HG02763 (cell line): ENCODE measurements at regions not wholly inside any gene's neighbourhood (a gene's known extent, or its start where the extent isn't known, plus 50 kb on each side); places are given as distances from the start of the nearest gene placed in this dataset.
"Not testable (repeated sequence)": the region's sequence is repeated elsewhere in the genome, so short reads cannot be mapped to it uniquely, and the experiment has no call there.

Source experiments
- ATAC-seq: cut with Tn5 transposase; IDR thresholded peaks from one replicate; pipeline ENCODE4 v1.9.1; 2021; ENCODE audit warnings: mild to moderate bottlenecking, moderate library complexity; ENCODE audit not compliant: unreplicated experiment

DNA sequence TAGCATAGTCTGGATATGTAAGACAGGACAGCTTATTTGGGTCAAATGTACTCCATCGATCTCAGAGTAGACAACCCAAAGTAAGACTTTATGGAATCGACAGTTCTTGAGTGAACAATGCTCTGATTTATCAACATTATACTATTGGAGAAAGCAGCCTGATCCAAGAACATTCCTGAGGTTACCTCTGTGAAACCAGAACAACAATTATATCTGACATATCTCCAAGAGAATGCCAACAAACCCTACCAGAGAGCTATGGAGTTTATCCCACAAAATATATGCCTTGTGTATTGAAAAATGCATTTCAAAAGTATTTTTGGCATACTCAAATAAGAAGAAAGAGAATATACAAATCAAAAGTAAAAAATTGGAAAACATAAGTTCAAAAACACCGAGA, 1985.9 kb downstream of the EFNA5 start:
- ATAC-seq = no peak

DNA sequence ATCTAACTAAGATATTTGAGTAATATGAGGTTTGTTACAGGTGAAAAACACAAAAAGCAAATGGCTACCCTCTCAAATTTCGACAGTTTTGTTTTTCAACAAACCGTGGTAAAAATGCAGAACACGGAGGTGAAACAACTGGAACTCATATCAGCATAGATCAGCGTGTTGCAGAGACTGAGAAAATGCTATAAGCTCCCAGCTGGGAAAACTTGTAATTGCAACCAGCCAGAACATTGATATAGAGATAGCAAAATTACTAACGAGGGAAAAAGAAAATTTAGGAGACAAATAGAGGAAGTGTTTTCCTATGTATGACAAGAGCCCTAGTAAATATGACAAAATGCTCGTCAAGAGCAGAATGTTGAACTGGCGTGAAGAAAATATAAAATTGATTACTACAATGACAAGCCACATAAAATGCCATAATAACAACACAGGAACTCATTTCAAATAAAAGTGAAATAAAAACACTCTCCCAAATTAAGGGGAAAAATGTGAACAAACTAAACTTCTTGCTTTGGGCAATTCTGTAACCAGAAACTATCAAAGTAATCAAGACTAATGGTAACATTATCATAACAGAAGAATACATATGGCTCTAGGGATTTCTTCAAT, 1989.8 kb downstream of the EFNA5 start:
- no peak for ATAC-seq

DNA sequence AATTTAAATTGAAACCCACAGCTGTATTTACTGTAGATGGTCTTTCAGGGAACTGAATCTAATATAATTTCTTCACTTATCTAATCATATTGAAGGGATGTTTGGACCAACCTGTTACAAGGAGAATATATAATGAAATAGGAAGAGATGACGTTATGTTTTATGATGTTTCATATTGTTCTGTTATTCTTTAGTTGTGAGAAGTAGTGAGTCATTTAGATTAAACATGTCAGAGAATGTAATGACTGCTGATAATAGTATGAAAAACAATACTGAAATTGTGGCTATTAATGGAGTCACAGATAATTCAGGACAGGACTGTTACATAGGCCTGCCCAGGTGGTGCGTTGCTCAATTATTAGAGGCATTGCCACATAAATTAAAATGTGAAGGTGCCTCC, 1993.4 kb downstream of the EFNA5 start:
- ATAC-seq = no peak

DNA sequence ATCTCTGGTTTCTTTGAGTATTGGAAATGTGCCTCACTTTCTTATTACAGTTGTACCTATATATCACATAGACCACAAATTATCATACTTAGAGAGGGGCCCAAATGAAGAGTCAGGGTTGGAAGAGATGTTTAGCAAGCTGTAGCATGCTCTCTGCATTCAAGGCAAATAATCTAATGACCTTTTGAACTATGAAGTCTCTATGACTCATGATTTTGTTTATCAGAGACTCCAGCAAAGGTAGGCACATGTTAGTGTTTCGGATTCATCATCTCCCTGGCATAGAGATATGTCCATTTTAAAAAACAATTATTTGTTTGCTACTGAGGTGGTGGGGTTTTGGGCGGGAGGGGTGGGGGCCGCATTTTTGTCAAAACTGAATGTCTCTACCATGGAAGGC, 2000.1 kb downstream of the EFNA5 start:
- no peak for ATAC-seq

DNA sequence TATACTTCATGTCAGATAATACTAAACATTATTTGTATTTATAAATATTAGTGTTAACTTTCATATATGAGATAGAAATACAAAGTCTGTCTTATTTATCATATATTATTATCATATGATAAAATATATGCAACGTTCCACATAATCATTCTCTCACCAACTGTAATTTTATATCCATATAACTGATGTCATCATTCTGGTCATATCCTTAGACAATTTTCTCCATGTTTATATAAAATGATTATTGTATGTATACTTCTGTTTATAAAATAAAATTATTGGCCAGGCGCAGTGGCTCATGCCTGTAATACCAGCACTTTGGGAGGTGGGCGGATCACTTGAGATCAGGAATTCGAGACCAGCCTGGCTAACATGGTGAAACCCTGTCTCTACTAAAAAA, 2007.1 kb downstream of the EFNA5 start:
- no peak for ATAC-seq

DNA sequence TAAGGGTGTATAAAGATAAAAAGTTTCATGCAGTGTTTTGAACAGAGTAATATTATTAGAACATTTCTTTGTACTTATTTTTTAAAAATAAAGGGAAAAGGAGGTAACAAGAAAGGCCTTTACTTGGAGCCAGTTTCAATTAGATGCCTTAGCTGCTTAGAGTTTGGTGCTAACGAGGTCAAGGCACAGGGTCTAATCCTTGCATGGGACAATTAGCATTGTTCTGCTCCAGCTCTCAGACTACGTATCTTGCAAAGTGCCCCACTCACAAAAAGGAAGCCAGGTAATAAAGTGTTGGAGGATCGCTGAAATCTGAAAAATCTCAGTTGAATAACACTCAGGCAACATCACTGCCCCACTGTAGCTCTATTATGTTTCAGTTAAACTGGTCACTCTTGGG, 2011.3 kb downstream of the EFNA5 start:
- no peak for ATAC-seq

DNA sequence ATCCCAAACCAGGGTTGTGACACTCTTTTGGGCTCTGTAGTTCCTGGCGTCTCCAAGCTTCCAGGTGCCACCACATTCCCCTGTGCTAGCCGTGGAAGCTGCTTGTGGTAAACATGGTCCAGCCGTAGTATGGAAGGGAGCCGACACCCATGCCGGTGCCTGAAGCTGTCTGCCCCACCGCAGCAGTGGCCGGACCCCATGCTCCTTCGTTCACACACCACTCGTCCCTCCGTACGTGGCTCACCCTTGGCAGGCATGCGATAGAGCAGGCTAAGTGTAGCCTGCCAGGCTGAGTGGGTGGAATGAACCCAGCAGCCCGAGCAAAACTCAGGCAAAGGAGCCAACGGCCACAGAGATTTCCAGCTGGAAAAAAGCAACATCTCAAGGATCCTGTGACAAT, 2030.4 kb downstream of the EFNA5 start:
- ATAC-seq = no peak

DNA sequence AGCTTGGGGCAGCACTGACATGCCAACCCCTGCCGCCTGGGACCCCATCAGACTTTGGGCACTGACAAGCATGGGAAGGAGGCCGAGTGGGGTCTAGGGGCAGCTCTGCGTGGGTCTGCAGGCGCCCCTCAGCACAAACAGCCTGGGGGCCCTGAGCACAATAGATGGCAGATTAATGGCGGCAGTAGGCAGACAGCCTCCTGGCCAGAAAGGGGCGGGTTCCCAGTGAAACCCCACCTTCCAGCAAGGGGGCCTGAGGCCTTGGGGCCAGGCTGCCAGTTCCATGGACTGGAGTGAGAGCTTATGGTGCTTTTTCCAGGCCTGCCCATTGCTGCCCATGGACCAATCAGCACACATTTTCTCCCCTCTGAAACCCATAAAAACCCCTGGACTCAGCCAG, 2031.2 kb downstream of the EFNA5 start:
- ATAC-seq = no peak

DNA sequence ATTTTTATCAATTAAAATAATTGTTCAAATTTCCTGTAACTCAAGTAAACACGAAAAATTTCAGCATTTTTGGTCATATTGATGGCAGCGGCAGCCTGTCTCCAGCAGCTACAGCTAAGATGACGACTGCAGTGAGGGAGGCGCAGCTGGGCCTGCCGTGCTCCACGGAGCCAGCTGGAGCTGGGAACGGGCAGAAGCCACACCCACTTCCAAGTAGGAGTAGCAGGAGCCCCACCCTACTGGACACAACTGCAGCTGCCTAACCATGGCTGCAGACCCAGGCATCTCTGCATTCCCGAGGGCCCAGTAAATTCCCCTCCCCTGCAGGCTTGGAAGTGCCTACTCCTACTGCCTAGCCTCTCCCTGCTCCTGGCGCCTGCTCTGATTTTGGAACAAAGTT, 2031.7 kb downstream of the EFNA5 start:
- no peak for ATAC-seq

DNA sequence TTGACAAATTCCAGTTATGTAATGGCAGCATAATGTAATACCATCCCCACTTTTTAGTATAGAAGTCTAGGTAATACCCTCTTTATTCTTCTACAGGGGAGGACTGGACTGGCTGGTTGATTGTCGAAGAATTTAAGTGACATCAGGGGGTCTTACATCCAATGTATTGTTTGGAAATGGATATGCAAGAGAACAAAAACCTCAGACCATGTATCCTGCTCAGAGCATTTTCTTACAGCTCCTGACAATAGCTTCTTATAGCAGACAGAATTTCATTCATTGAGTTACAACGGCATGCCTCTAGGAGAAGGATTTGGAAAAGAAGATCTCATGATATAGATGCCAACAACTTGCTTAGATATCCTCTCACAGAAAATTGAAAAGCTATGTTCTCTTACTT, 2032.3 kb downstream of the EFNA5 start:
- ATAC-seq = no peak

DNA sequence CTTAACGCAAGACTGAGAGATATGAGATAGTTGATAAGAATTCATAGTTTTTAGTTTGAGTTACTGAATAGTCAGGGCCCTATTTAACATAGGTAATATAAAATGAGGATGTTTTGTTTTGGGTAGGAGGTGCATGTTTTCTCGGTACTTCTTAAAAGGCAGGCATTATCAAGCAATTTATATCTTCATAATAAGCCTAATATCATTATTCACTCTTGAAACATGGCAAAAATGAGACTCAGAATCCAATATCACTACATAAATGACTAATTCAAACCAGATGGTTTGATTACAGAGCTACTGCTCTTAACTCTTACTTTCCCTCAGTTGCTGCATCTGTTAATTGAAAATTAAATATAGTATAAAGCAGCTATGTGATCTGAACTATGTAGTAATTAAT, 2038.7 kb downstream of the EFNA5 start:
- ATAC-seq = no peak

DNA sequence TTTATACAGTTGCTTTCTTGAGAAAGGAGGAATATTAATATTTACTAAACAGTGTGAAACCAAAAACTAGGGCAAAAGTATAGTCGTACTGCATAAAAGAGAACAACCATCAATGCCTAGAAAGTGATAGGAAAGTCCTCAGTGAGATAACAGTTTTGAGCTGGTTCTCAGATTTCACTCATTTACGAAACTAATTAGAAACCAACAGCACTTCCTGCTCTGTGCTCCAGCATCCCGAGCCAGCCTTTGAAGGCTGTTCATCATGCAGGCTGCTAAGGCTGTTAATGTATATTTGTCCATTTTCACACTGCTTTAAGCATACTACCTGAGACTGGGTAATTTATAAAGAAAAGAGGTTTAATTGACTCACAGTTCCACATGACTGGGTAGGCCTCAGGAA, 2039.9 kb downstream of the EFNA5 start:
- no peak for ATAC-seq

DNA sequence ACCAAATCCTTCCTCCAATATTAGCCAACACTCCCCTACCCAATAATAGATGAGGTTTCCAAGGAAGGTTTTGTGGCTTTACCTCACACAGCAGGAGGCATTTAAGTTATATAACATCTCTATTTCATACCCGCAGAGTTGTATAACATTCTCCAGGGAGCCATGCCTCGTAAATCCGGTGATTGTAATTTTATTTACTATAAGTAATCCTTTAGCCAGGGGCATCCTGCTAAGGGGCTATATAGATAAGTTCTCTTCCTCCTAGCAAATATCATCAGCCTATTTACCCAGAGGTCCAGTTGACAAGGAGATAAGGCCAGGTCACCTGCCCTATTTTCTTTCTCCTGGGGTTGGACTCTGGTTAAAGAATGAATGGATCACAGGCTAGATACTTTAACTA, 2051.0 kb downstream of the EFNA5 start:
- ATAC-seq = no peak

DNA sequence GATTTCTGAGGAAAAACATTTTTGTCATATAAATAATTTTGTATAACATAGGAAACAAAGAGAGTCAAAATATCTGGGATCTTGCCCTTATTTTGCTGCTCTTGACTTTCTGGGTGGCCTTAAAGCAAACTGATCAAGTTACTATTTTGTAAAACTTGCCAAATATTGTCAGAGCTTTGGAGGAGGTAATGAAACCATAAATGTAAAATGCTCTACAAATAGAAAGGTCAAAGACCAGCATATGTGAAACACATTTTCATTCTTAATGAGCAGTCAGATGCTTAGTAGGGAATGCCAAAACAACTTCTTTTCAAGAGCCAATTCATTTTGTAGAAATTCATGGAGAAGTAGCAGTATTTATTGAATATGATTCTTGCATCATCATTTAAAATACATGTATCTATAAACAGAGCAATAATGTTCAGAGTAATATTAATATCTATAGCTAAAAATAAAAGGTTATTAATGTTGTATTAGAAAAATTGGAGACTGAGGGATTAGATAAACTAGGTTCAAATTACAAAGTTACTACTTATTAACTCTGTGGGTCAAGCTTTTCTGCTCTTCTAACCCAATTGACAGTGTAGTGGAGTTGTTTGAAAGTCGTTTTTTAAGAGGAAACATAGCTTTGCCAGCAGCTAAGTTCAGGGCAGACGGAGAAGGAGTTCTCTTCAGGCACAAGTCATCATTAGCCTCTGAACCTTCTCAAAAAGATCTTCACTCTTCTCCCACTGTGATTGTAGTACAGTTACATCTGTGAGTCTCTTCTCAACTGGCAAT, 2053.1 kb downstream of the EFNA5 start:
- ATAC-seq = no peak

DNA sequence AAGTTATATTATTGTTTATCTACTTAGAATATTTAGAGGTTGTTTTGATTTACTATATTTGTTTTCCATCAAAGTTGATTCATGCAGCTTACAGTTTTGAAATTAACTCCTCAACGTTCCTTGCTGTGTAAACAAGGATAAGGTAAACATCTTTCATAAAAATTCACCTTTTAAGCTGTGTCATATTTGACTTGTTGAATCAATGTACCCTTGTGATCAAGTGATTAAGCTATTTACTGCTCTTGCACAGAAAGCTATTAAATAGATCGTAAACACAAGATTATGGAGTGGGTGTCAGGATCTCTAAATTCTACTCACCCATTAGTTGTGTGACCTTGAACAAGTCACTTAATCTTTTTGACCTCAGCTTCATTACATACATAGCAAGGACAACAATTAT, 2054.0 kb upstream of the NUDT12 start:
- no peak for ATAC-seq

DNA sequence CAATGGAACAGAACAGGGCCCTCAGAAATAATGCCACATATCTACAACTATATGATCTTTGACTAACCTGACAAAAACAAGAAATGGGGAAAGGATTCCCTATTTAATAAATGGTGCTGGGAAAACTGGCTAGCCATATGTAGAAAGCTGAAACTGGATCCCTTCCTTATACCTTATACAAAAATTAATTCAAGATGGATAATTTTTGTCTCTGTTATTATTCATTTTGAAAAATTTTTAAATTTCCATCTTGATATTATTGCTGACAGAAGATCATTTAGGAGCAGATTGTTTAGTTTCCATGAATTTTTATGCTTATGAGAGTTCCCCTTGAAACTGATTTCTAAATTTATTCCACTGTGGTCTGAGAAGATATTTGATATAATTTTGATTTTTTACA, 2039.8 kb upstream of the NUDT12 start:
- ATAC-seq = not testable (repeated sequence)

DNA sequence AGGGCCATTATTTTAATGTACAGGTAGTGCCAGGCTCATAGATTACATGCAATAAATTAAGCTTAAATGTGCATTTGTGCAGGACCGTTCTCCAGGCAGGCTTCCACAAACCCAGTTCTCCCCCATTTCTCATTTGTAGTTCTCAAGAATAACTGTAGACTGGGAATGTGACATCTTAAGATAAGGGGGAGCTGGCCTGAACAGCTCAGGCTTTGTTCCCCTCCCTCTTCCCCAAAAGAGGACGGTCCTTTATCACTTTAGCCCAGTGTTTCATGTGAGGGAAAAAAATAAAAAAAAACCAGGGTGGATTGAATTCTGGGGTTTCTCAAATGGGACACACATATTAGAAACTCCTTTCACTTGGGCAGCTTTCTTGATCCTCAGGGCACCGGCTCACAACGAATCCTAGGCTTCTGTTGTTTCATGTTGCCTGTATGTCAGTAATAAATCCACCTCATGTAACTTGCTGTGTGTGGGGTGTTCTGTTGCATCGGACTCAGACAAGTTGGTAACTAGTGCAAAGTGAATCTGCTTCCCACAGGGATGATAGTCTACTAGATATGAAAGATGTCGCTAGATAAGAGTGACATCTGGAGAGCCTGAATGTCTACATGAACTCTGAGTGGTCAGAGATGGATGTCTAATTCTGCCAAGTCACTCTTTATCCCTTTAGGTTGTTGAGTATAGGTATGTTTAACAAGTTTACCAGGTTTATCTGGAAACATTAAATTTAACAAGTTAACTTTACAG, 2030.6 kb upstream of the NUDT12 start:
- ATAC-seq = no peak

DNA sequence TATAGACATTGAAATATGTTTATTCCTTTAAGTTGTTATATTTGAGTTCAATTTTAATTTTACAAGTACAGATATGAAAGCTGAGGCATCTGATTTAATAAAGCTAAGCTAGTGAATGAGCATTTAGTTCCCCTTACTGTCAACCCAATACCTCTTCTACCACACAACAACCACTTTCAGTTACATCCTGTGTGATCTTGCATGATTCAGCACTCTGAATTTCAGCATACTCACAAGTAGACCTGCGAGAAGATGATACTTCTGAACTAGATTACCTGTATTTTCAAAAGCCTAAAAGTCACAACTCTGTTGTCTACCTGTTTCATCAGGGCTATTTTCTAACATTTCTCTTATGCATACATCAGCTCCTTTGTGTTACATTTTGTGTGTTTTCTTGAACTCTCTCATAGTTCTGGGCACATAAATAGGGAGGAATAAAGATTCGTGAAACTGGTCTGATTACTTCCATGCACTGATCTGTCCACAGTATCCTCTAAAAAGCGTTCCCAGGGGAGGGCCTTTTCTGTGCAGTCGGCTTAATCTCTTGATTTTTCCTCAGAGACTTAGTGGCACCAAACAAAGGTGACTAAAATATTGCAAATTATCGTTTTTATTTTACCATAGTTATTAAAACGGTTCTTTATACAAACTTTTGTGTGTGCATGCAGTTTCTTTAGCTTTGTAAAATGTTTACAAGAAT, 2025.5 kb upstream of the NUDT12 start:
- no peak for ATAC-seq

DNA sequence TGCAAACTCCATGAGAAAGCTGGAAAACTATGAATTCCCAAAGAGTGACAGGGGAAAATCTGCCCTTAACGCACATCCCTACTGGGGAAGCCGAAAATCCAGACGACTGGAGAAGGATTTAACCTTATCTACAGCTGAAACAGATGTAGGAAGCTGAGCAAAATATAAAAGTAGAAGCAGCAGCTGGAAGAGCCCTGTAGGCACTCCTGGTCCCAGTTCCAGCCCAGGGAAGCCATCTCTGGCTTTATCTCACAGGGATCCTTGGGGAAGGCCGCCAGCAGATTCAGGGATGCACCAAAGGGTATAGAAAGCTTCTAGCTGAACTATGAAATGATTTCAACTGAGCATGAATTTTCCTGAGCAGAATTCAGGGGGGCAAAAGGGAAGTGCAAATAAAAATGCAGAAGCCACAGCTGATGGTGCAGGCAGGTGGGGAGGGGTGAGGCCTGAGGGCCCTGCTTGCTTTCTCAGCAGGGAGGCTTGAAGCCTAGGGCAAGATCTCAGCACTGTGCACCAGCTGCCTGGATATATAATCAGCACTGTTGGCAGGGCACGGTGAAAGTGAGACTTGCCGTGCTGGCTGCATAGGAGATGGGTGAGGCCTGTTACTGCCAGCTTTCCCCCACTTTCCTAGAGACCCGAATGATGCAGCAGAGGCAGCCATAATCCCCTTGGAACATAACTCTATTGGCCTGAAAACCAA, 2019.5 kb upstream of the NUDT12 start:
- ATAC-seq = no peak

DNA sequence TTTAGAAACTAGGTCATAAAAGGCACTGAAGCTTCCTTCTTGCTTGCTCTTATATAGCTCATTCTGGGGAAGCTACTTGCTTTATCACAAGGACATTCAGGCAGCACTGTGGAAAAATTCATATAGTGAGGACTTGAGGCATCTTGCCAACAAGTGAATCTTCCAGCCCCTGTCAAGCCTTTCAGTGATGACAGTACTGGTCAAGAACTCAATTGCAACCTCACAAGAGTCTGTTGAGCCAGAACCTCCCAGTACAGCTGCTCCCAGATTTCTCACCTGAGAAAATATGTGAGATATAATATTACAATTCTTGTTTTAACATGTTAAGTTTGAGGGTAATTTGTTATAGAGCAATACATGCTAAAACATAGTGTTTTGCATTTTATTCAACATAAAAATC, 2011.0 kb upstream of the NUDT12 start:
- ATAC-seq = no peak

DNA sequence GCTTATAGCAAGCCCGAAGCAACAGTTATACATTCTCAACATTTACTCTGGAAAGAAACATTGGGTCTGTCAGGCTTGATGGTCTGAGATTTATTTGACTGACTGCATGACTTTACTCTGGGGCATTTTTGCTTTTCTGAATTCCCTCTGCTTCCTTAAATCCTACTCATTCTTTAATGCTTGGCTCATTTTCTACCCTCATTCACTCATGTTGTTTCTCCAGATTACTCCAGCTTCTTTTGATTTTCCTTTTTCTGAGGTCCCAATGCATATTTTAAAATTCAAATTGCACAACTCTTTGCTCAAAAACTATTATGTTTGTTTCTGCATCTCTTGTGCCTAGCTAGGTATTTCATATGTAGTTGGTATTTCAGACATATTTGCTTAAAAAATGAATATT, 2002.9 kb upstream of the NUDT12 start:
- ATAC-seq = no peak
